HepG2 (cell line): ENCODE measurements at regions not wholly inside any gene's neighbourhood (a gene's known extent, or its start where the extent isn't known, plus 50 kb on each side); places are given as distances from the start of the nearest gene placed in this dataset.

ENCODE experiments used
- ATAC-seq: fragments of 200-7000 bp; cut with Tn5 transposase; 3 replicates; pipeline ENCODE4 v1.9.1; 2020; ENCODE audit warnings: mild to moderate bottlenecking, moderate library complexity
- BruUV-seq: library from RNA; stranded (reverse); fragments of 400-500 nt; replicated peaks from 2 replicates; lab custom pipeline; 2021; lab: Mats Ljungman, UMichigan
- CTCF ChIA-PET: fragments of 300-600 bp; formaldehyde crosslinking; extraction: SDS; loops from one replicate; lab custom pipeline; 2021; ENCODE audit warnings: low total read pairs, inconsistent platforms, low intra/inter-chr PET ratio; lab: Yijun Ruan, JAX
- POLR2A ChIA-PET: fragments of 350-600 bp; sonication (Branson Sonifier 250); formaldehyde crosslinking; loops from one replicate; lab custom pipeline; 2020; ENCODE audit warnings: antibody characterized with exemption, inconsistent platforms; lab: Yijun Ruan, JAX
- DNase-seq: peaks from one replicate; pipeline ENCODE4 v3.0.0-alpha.2; 2015; ENCODE audit warnings: low spot score
- FAIRE-seq: peaks from 3 replicates; lab custom pipeline; 2011; peaks lifted over from hg19 to GRCh38; lab: Jason Lieb, UNC
- H2AFZ ChIP-seq: one replicate; pipeline ENCODE4 v1.6.1; 2011; ENCODE audit warnings: low read length, inconsistent platforms
- H3K27ac ChIP-seq: fragments of 300-600 bp; 3 replicates; pipeline ENCODE4 v1.8.0; 2011; ENCODE audit warnings: mixed run types, mild to moderate bottlenecking, mixed read lengths, low read length, inconsistent platforms; ENCODE audit not compliant: insufficient read depth; ENCODE audit errors: extremely low read length
- H3K27me3 ChIP-seq, 2 experiments: fragments of 200-600 bp in 1 of 2; 2 replicates in 1 of 2; 3 replicates in 1 of 2; pipeline versions ENCODE4 v1.6.0 to v1.8.0; 2011; ENCODE audit warnings: low read length in 2 of 2, mild to moderate bottlenecking in 2 of 2, moderate library complexity in 2 of 2, inconsistent platforms in 1 of 2; ENCODE audit not compliant: insufficient read depth in 2 of 2, control insufficient read depth in 1 of 2
- H3K36me3 ChIP-seq, 2 experiments: fragments of 200-600 bp in 1 of 2; replicated peaks in 1 of 2; 2 replicates in 1 of 2; 3 replicates in 1 of 2; pipeline versions ENCODE4 v1.5.1 to v1.8.0; 2011; ENCODE audit warnings: low read length in 2 of 2, inconsistent platforms in 1 of 2; ENCODE audit not compliant: insufficient read depth in 2 of 2, control insufficient read depth in 1 of 2
- H3K4me1 ChIP-seq: 2 replicates; pipeline ENCODE4 v1.5.1; 2012; ENCODE audit warnings: low read length, inconsistent platforms; ENCODE audit not compliant: insufficient read depth
- H3K4me2 ChIP-seq: 2 replicates; pipeline ENCODE4 v1.6.0; 2011; ENCODE audit warnings: low read depth, low read length, inconsistent platforms
- H3K4me3 ChIP-seq, 3 experiments: fragments of 200-600 bp in 1 of 3; sonication (generic), shearing (Covaris generic) in 1 of 3; replicated peaks in 1 of 3; 2 replicates each; pipeline ENCODE4 v1.5.1; 2011 to 2016; ENCODE audit warnings: low read length in 3 of 3, inconsistent platforms in 2 of 3, low read depth in 2 of 3, mild to moderate bottlenecking in 2 of 3, control low read depth in 1 of 3, mixed read lengths in 1 of 3; ENCODE audit not compliant: insufficient read depth in 1 of 3
- H3K79me2 ChIP-seq: one replicate; pipeline ENCODE4 v1.6.1; 2011; ENCODE audit warnings: low read length, inconsistent platforms; ENCODE audit not compliant: insufficient read depth
- H3K9ac ChIP-seq: 2 replicates; pipeline ENCODE4 v1.6.0; 2011; ENCODE audit warnings: mild to moderate bottlenecking, low read depth, low read length, inconsistent platforms; ENCODE audit not compliant: insufficient read depth
- H3K9me3 ChIP-seq: 2 replicates; pipeline ENCODE4 v1.5.1; 2012; ENCODE audit warnings: mild to moderate bottlenecking, low read length
- H4K20me1 ChIP-seq: 2 replicates; pipeline ENCODE4 v1.6.0; 2011; ENCODE audit warnings: inconsistent platforms, mild to moderate bottlenecking, low read length, moderate library complexity; ENCODE audit not compliant: insufficient read depth
- BHLHE40 ChIP-seq: IDR thresholded peaks from 2 replicates; pipeline ENCODE4 v1.6.1; 2011; ENCODE audit warnings: low read length, improper control_type of control experiment
- CCDC6 ChIP-seq: sonication (generic); formaldehyde crosslinking; IDR thresholded peaks from 2 replicates; pipeline ENCODE4 v1.8.1; 2022; ENCODE audit warnings: mild to moderate bottlenecking, missing genetic modification reagents, moderate library complexity
- SMAD3 ChIP-seq: sonication (generic); formaldehyde crosslinking; IDR thresholded peaks from 2 replicates; pipeline ENCODE4 v1.4.0; 2020; ENCODE audit warnings: missing genetic modification reagents
- ZFYVE20 ChIP-seq: sonication (generic); formaldehyde crosslinking; IDR thresholded peaks from 2 replicates; pipeline ENCODE4 v1.8.0; 2023; ENCODE audit warnings: low read depth, mild to moderate bottlenecking, moderate library complexity, missing genetic modification reagents, borderline replicate concordance
- ZNF18 ChIP-seq: sonication (generic); formaldehyde crosslinking; IDR thresholded peaks from 2 replicates; pipeline ENCODE4 v1.8.0; 2022; ENCODE audit warnings: mild to moderate bottlenecking, missing genetic modification reagents; ENCODE audit not compliant: insufficient replicate concordance
- ZNF225 ChIP-seq: sonication (generic); formaldehyde crosslinking; IDR thresholded peaks from 2 replicates; pipeline ENCODE4 v1.4.0; 2020; ENCODE audit warnings: mild to moderate bottlenecking, missing genetic modification reagents
- ZNF318 ChIP-seq: sonication (generic); formaldehyde crosslinking; IDR thresholded peaks from 2 replicates; pipeline ENCODE4 v1.4.0; 2020; ENCODE audit warnings: mild to moderate bottlenecking, missing genetic modification reagents
- WGBS: methylation state at CpG from one replicate; pipeline ENCODE4 v1.1.6; 2017; ENCODE audit warnings: low lambda C conversion rate; 5-methylcytosine and 5-hydroxymethylcytosine counted together
- in situ Hi-C: cut with HindIII; loops from 2 replicates; pipeline ENCODE4 v1.10.0; 2017; ENCODE audit warnings: low pct_unique_long_range_greater_than_20kb; ENCODE audit not compliant: extremely low pct_ligation_motif_present
- intact Hi-C: fragments of 100-400 bp; cut with micrococcal nuclease; formaldehyde crosslinking; loops from one replicate; pipeline ENCODE4 v1.10.0; 2022; ENCODE audit not compliant: unreplicated experiment

GRCh38 chr3:34152656-34153055 lies 354.2 kb downstream of the PDCD6IP start (continued):
- TF ChIP-seq ZNF18 (CRISPR knock-in tag) (no peak), ZFYVE20 (CRISPR knock-in tag) (no peak), CCDC6 (CRISPR knock-in tag) (no peak)

- no peaks in the 10 kb centered on the region for H4K20me1 ChIP-seq
- H3K4me3 ChIP-seq = no peak overlapping the region
- no peaks in the 10 kb centered on the region; a peak in 1 of 5 replicates for H3K27me3 ChIP-seq
- no peak for FAIRE-seq
- POLR2A ChIA-PET = no interaction called here
- no peak for ATAC-seq
- no peaks in the 10 kb centered on the region for H3K4me1 ChIP-seq
- WGBS = 0% methylated on average over 1 of the region's 1 CpG
- no peak for TF ChIP-seq BHLHE40
- TF ChIP-seq SMAD3 = no peak
- TF ChIP-seq ZNF225 (CRISPR knock-in tag) = no peak
- TF ChIP-seq ZNF318 = no peak
- DNase-seq = no peak
- no peak overlapping the region for H3K9ac ChIP-seq
- no peaks in the 10 kb centered on the region for H3K9me3 ChIP-seq
- H3K36me3 ChIP-seq = no peaks in the 10 kb centered on the region
- CTCF ChIA-PET = no interaction called here
- in situ Hi-C loops = no loop called here
- no peak overlapping the region for H3K4me2 ChIP-seq
- BruUV-seq = no TSS peak
- no peak overlapping the region for H3K27ac ChIP-seq
- H3K79me2 ChIP-seq = no peaks in the 10 kb centered on the region
- no peak overlapping the region for H2AFZ ChIP-seq
- intact Hi-C loops = no loop called here
Observed at GRCh38 chr3:34155108-34155507, 356.7 kb downstream of the PDCD6IP start.
